ENCODE measurements at regions not wholly inside any gene's neighbourhood (a gene's known extent, or its start where the extent isn't known, plus 50 kb on each side); places are given as distances from the start of the nearest gene placed in this dataset.

- no peak for TF ChIP-seq POLR2A (IDR thresholded peaks at IDR 0.05)
- TF ChIP-seq EP300 (IDR thresholded peaks at IDR 0.05), result no peak
- no peak for TF ChIP-seq POLR2AphosphoS5 (IDR thresholded peaks at IDR 0.05)
Observed at GRCh38 chr6:44701038-44701636, 313.6 kb downstream of the CDC5L start.

All from suprapubic skin (tissue), 4 donors.